Activated CD4-positive, alpha-beta T cell treated with anti-CD3 and anti-CD28 coated beads, Interleukin-10, Interleukin-2, amounts not matched to agents 100 ng/mL and 50 ng/mL, durations not matched to agents 16 hours and 8 hours (primary cell): ENCODE measurements at regions not wholly inside any gene's neighbourhood (a gene's known extent, or its start where the extent isn't known, plus 50 kb on each side); places are given as distances from the start of the nearest gene placed in this dataset.

Experiments
- DNase-seq: peaks from one replicate; pipeline ENCODE4 v3.0.0-alpha.2; 2020

DNA sequence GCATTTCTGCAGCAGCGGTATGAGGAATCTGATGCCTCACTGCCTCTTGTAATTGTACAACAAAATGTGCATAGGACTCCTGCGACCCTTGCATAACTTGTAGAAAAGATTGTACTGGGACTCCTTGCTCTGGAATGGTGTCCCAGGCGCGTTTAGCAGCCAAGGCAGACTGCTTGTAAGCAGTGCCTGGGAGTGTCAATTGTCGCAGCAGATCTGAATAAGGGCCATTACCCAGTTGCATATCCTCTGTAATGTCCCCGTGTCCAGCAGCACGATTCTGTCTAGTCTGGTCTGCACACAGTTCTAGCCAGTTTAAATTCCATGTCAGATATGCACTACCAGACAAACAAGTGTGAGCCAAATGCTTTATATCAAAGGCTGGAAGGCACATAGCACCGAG lies 70.7 kb upstream of the BTN3A2 start:
- DNase-seq, result no peak

DNA sequence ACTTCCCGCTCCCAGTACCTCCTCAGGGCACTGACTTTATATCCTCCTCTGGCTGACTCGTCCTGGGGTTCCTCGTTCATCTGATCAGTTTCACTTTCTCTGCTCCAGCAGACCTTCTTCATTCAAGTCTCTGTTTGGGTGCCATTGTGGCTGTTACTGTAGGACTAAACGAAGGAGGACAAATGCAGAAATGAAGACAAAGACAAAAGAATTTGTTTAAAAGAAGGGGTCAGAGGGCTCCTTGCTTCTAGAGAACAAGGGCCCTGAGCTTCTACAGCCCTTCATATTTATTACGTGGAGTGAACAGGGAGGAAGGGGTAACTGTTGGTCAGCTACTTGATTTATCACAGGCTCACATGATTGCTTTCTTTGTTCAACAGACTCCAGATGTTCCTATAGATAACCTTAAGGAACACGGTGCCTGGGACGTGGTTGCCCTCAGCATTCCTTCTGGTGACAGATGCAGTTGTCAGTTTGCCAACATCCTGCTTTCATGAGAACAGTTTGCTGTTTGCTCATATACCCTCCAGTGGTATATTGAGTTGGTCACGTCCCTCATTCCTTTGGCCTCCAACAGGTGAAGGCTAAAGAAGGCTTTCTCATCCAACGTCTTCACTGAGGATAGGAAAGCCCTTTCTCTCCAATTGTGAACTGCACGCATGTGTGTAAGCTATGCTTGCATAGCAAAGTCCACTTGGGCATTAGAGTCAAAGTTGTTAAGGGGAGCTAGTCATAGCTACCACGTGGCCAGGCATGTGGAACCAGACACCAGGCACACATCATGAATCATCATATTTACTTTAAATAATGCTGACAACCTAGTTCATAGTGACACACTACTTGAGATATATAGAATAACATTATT lies 69.1 kb upstream of the BTN3A2 start:
- DNase-seq, result no peak

DNA sequence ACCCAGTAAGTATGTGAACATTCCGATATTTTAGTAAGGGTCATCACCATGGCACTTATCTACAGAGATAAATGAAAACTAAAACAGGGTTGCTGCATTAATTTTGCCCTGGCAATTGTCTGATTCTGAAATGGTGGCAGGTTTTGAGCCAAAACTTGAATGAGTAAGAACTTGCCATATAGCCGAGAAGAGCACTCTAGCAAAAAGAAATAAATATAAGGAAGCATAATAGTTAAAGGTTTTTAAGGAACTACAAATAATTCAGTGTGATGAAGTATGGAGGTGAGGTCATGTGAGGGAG lies 68.5 kb upstream of the BTN3A2 start:
- no peak for DNase-seq

DNA sequence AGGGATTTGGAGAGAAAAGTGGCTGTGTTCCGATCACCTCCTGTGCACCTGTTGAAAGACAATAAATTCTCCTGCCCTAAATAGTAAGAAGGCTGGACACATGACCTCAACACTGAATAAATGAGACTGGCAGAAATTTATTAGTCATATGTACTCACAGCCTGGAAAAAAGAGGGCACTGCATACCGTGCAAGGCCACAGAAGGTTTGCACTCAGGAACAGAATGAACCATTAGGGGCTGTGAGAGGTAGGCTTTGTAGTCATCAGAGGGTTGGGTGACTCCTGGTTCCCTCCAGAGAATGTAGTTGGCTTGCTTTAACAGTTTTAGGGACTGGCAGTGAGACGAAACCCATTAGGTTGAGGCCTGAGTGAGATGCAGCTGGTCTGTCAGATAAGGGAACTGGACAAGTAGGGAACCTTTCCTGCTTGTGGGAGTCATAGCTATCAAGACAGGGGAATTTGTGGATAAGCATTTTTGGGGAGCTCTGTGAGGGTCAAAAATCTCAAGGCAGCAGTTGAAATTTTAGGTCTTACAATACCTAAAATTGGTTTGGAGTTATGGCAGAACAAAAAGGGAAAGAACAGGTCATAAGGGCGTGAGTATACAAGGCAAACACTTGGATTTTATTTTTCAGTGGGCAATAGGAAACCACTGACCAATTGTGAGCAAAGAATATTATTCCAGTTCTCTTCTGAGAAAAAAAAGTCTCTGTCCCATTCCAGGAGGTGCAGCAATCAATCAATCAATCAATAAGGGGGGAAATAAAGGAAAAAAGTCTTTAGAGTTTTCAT lies 67.9 kb upstream of the BTN3A2 start:
- no peak for DNase-seq

DNA sequence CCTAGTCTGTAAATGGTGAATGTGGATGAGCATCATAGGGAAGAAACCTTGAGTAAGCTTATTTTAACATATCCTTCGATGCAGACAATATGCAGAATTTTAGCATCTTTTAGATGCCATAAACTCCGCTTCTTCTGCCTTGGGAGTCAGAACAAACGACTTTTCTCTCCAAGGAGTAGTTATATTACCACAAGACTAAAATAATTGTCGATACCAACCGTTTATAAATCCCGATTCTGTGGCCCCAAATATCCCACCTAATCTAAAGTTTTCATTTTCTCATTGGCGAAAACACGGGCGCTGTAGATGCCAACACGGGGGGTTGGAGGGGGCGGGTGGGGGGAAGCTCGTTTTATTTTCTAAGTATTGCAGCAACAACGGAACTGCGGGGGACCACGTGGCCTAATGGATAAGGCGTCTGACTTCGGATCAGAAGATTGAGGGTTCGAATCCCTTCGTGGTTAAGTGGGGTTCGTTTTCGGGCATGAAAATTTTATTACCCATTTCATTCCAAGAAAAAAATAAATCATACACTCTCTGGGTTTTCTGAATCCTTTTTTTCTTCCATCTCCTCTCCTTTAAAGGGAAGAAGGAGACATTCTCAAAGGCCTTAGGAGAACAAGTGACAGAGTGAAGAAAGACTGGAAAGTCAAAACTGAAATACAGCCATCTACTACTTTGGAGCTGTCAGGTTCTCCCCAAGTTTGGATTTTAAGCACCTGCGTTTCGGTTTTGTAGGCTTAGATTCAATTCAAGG lies 65.5 kb upstream of the BTN3A2 start:
- DNase-seq, result peak; percentile 54

DNA sequence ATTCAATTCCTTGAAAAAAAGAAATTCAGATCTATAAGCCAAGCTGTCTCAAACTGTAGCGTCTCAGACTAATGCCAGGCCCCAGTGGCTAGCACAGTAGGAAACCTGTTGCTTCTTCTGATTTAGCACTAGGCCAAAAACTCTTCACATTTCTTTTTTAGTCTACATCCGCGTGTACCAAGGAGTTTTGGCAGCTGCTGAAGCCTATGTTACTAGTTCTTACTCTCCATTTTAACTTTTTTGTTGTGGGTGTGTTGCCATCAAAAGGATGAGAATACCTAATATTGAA lies 65.0 kb upstream of the BTN3A2 start:
- DNase-seq, result no peak

DNA sequence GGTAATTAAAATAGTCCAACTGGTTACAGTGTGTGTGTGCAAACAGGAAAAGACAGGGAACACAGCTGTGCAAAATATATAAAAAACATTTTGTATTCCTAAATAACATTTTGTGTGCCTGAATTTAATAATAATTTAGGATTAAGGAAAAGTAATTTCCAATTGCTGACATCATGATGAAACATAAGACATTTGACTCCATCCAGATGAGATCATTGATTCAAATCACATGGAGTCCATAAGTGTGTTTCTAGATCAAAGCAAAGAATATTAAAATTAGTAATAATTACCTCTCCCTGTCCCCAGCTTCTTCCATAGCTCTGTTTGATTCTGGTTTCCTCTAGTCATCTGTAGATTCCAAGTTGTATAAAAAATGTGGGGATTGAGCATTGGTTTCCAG lies 64.6 kb upstream of the BTN3A2 start:
- DNase-seq, result no peak

DNA sequence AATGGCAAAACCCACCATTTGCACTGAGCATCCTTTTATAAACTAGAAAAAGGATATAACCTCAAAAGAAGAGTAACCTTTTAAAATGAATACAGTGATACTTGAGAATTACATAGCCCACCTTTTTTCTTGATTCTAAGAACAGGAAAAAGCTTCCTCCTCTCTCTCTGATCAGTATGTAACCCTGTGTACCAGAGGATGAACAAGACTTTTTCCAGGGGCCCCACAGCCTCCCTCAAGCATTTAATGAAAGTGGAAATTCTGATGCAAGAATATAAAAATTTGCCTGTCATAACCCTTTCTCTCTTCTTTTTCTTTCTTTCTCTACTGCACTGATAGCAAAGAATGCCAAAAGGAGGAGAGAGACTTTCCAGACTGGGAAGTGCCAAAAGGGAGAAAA lies 64.2 kb upstream of the BTN3A2 start:
- no peak for DNase-seq

DNA sequence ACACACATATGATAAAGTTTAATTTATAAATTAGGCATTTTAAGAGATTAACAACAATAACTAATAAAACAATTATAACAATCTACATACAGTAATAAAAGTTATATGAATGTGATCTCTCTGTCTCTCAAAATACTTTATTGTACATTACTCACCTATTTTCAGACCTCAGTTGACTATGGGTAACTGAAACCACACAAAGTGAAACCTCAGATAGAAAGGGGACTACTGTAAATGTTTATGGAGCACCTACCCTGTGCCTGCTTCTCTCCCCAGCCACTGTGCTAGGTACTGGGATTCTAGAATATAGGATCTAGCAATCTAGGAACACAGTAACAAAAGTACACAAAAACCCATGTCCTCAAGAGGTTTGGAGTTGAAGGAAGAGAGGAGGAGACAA lies 63.4 kb upstream of the BTN3A2 start:
- no peak for DNase-seq

DNA sequence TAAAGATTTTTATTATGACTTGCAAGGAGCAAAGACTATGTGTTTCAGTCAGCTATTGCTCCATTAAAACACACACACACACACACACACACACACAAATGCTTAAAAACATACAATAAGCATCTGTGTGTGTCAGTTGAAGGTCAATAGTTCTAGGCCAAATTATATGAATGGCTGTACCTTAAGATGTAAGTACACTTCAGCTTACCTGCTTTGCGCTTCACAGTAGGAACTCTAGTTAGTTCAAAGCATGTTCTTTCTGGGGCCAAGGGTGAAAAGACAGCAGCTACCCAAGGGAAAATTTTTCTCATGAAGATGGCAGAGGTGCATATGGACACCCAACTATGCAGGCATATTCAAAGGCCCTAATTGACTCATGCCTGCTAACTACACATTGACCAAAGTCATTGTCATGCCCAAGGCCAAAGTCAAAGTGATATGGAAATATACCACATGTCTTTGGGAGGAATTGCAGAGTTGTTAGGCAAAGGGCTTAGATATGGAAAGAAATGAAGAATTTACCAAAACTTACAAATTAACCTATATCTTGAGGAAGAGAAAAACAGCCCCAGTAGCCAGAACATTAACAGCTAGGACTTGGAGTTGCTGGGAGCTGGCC lies 61.9 kb upstream of the BTN3A2 start:
- DNase-seq, result no peak

DNA sequence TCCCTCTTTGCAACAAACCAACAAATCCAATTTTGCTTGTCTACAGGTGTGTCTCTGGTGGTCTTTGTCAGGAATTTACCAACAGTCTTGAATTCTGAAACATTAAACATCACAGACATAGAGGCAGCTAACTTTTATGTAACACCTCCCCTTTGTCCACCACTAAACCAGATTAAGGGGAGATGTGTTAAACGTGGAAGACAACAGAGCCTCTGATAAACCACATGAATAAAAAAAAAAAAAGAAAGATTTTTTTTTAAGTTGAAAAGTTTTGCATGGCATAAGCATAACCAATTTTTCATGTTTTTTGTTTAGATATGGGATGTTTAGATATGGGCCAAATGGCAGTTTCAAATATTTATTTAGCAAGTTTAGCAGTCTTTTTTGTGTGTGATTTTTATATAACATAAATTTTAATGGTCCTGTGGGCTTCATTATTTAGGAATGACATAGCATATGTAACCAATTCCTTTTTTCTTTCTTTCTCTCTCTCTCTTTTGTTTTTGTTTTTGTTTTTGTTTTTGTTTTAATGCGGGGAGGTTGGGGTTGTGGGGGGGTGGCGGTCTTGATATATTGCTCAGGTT lies 60.7 kb upstream of the BTN3A2 start:
- no peak for DNase-seq

DNA sequence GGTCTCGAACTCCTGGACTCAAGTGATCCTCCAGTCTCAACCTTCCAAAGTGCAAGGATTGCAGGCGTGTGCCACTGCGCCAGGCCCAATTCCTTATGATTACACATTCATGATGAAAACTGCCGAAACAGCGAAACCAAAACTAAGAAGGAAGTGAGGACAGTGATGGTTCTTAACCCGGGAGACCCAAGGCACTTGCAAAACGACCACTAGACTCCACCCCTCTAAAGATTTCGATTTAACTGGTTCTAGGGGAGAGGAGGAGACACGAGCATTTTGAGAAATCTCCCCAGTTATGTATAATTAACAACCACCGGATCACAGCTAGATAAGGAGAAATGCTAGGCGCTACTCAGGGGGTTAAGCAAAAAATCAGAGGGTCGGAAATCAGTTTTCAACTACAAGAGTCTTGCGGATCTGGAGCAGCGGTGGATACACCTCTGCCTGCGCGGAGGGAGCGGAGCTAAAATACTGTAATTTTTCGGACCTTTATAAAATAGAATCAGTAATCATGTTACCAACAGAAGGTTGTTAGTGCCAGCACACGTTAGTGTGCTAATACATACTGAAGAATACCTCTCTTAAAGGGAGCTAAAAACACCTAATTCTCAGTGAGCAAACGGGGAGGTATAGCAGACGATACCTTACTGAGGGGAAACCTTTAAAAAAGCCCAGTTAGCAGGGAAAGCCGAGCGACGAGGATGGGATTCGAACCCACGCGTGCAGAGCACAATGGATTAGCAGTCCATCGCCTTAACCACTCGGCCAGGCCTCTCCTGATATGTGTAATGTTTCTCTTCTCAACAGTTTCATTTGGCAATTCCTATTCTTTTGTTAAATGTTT lies 60.0 kb upstream of the BTN3A2 start:
- DNase-seq, result peak; percentile 91

DNA sequence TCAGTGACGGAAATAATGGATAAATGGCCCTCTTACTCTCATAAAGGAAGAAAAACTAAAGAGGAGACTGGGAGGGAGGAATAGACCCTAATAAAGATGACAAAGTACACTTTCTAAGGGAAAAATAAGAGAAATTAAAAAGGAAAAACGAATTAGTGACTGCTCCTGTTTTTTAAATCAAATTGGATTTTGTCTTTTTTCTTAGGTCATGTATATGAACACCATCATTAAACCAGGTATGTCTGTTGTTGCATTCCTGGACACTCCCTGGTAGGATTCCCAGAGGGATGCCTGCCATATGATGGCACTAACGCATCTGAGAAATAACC lies 59.4 kb upstream of the BTN3A2 start:
- no peak for DNase-seq

DNA sequence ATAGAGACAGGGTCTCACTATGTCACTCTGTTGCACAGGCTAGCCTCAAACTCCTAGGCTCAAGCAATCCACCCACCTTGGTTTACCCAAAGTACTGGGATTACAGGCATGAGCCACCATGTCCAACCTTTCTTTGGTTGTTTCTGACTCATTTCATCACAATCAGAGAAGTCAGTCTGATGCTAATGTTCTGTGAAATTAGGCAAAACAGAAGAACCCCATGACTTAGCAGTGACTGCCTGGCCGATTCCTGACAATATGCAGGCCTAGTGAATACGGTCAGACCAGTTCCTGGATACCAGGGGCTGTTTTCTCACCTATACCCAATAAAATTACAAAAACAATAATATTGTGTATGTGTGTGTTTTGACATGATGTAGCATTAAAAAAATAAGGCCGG lies 58.8 kb upstream of the BTN3A2 start:
- DNase-seq, result peak; percentile 65

DNA sequence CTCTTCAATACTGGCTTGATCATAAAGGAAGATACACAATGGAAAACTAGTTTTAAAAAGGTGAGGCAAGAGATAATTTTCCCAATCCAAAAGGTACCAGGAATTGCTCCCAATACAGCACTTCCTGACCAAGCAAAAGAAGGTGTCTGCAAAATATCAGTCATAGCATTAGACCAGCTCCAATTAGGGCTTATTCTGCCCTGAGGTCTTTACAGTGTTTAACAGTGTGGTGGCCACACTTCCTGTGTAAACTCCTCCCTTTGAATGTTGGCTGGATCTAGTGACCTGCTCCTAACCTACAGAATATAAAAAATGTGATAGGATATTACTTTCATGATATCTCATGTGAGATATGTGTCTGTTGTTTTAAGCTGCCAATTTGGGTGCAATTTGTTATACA lies 57.1 kb upstream of the BTN3A2 start:
- peak; percentile 34 for DNase-seq

DNA sequence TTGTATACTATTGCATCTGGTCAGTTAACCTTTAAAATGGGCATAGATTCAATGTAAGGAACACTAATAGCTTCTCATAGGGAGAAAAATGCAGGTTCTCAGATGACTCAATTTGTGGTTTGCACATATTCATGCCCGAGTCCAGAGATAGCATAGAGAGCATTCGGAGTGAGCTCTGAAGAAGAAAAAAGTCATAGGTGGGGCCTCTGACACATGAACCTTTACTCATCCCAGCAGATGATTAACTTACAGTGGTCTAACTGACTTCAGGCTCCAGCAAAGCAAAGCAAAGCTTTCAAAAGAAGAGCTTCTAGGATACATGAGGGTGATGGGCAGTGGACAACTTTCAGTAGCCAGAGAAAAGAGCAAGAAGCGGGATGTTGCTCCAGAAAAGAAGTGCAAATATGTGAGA lies 55.3 kb upstream of the BTN3A2 start:
- peak; percentile 90 for DNase-seq

DNA sequence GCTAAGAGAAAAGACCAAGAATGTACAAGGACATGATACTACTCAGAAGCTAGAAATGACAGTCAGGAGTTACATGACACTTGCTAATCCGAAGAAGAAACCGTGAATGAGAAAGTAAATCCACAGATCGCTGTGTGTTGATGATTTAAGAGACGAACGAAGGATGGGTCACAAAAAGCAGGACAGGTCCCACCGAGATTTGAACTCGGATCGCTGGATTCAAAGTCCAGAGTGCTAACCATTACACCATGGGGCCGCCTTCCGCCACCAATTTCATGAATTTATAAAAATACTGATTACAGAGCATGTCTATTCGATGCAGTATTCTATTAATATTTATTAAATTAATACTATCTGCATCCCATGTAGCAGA lies 54.0 kb upstream of the BTN3A2 start:
- DNase-seq, result peak; percentile 86

DNA sequence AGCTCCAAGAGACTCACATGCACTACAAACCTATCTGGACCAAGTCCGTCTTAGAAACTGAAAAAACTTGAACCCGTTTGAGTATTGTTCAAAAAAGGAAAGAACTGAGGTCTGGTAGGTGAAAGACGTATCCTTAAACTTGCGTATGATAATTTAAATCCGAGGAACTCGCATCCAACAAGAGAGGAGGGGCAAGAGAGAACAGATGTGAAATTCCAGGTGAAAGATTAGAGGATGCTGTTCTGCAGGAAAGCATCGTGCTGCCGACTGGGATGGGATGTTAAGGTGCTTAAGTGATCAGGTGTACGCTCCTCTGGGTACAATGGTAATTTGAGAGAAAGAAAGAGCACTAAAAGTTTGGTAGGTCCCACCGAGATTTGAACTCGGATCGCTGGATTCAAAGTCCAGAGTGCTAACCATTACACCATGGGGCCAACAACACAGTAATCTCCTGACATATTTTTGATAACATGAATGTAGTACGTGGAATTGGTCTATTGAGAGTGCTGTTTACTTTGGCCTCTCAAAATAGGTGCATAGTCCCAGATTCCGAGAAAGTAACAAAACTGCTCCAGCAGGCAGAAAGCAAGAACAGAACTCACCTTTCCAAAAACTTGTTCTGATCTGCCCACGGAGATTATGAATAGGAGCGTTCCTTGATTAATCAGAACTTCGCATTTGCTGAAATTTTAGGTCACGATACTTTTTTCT lies 53.5 kb upstream of the BTN3A2 start:
- DNase-seq, result peak; percentile 88

DNA sequence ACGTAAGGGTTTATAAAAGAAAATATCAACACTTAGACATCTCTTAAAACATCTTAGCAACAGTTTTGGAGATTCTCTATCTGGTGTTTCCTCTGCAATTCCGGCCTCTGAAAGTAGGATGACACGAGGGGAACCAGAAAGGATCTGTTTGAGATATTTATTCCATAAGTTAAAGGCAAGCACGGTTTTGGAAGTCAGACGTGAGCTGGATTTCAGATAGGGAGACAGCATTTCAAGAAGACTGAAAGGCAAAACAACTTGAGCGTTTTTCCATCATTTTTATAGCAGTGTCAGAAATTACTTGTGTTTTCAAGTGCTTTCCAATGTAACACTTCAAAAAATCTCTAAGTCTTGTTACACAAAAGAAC lies 52.9 kb upstream of the BTN3A2 start:
- no peak for DNase-seq

DNA sequence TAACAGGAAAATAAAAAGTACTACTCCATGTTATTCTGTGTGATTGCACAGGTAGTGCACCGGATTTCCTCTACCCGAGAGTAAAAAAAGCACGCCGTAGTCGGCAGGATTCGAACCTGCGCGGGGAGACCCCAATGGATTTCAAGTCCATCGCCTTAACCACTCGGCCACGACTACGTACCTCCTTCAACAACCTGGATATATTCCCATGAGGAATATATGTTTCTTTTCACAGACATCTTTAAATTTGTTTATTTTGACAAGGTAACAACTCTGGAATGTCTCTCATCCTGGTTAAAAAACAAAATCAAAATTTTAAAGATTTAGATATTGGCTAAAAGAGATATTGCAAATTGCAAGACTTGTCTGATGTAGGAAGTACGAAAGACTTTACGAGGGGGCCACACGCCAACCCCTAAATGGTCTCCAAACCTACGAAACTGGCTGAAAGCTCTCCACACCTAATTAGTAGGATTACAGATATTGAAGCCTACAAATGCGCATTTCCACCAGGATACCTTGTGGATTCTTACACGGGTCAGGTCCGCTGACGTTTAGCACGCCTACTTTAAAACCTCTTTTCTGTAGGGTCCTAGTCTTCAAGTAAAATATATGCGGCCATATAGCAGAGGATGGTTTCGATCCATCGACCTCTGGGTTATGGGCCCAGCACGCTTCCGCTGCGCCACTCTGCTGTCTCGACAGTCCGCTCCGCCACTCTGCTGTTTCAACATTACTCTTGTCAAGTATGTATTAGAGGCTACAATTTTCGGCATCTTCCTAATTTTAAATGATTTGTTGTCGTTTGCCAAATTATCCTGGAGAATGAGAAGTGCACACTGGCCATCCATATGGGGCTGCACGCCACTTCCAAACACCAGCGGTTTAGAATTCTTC lies 52.2 kb upstream of the BTN3A2 start:
- DNase-seq, result peak; percentile 93
